Muscle layer of duodenum (tissue), 2 donors: ENCODE measurements at regions not wholly inside any gene's neighbourhood (a gene's known extent, or its start where the extent isn't known, plus 50 kb on each side); places are given as distances from the start of the nearest gene placed in this dataset.

Experiments
- H3K27ac ChIP-seq: one replicate; pipeline ENCODE4 v1.7.0; 2013; ENCODE audit warnings: mild to moderate bottlenecking, low read length
- H3K27me3 ChIP-seq: one replicate; pipeline ENCODE4 v1.7.0; 2013; ENCODE audit warnings: low read depth, mild to moderate bottlenecking, control low read depth, low read length
- H3K36me3 ChIP-seq, 2 donors: one replicate each; pipeline ENCODE4 v1.7.0; 2013; ENCODE audit warnings: low read length in 2 of 2, control low read depth in 1 of 2, mild to moderate bottlenecking in 1 of 2; ENCODE audit not compliant: insufficient read depth in 2 of 2, control insufficient read depth in 1 of 2
- H3K4me1 ChIP-seq, 2 donors: one replicate each; pipeline ENCODE4 v1.7.0; 2013; ENCODE audit warnings: low read length in 2 of 2, mild to moderate bottlenecking in 2 of 2, control low read depth in 1 of 2, moderate library complexity in 1 of 2; ENCODE audit not compliant: insufficient read depth in 2 of 2, control insufficient read depth in 1 of 2
- H3K4me3 ChIP-seq, 2 donors: one replicate each; pipeline ENCODE4 v1.7.0; 2013; ENCODE audit warnings: low read length in 2 of 2, low read depth in 1 of 2, mild to moderate bottlenecking in 1 of 2
- H3K9me3 ChIP-seq, 2 donors: one replicate each; pipeline ENCODE4 v1.7.0; 2013; ENCODE audit warnings: low read length in 2 of 2, control low read depth in 1 of 2, mild to moderate bottlenecking in 1 of 2; ENCODE audit not compliant: control insufficient read depth in 1 of 2
- donor health status: healthy.

GRCh38 chr9:111250875-111251842, 78.9 kb downstream of the OR2K2 start:
- H3K27me3 ChIP-seq: no peaks in the 10 kb centered on the region
- no peak overlapping the region for H3K27ac ChIP-seq
- no peak overlapping the region for H3K4me3 ChIP-seq
- H3K36me3 ChIP-seq: no peaks in the 10 kb centered on the region
- H3K4me1 ChIP-seq: no peaks in the 10 kb centered on the region
- H3K9me3 ChIP-seq: no peaks in the 10 kb centered on the region

- H3K4me3 ChIP-seq: no peak overlapping the region
- no peak overlapping the region for H3K27ac ChIP-seq
- no peaks in the 10 kb centered on the region for H3K27me3 ChIP-seq
- no peaks in the 10 kb centered on the region for H3K36me3 ChIP-seq
- H3K9me3 ChIP-seq: no peaks in the 10 kb centered on the region
- no peaks in the 10 kb centered on the region for H3K4me1 ChIP-seq
These were observed 92.6 kb downstream of the OR2K2 start for GRCh38 chr9:111237447-111237846.

GRCh38 chr9:111236332-111236731, 93.7 kb downstream of the OR2K2 start:
- H3K27ac ChIP-seq: no peak overlapping the region

GRCh38 chr9:111233963-111234362, 96.1 kb downstream of the OR2K2 start:
- H3K27me3 ChIP-seq: no peaks in the 10 kb centered on the region
- H3K4me3 ChIP-seq: no peak overlapping the region
- no peaks in the 10 kb centered on the region for H3K9me3 ChIP-seq
- no peaks in the 10 kb centered on the region for H3K4me1 ChIP-seq
- H3K36me3 ChIP-seq: no peaks in the 10 kb centered on the region
- no peak overlapping the region for H3K27ac ChIP-seq

More at GRCh38 chr9:111236332-111236731, 93.7 kb downstream of the OR2K2 start:
- H3K4me1 ChIP-seq: no peaks in the 10 kb centered on the region
- no peak overlapping the region for H3K4me3 ChIP-seq
- no peaks in the 10 kb centered on the region for H3K27me3 ChIP-seq
- no peaks in the 10 kb centered on the region for H3K36me3 ChIP-seq
- H3K9me3 ChIP-seq: no peaks in the 10 kb centered on the region

GRCh38 chr9:111232997-111233790, 96.8 kb downstream of the OR2K2 start:
- H3K4me3 ChIP-seq: no peak overlapping the region
- no peaks in the 10 kb centered on the region for H3K9me3 ChIP-seq
- no peaks in the 10 kb centered on the region for H3K36me3 ChIP-seq
- H3K27me3 ChIP-seq: no peaks in the 10 kb centered on the region
- no peaks in the 10 kb centered on the region for H3K4me1 ChIP-seq
- no peak overlapping the region for H3K27ac ChIP-seq

- H3K36me3 ChIP-seq: no peaks in the 10 kb centered on the region
- H3K9me3 ChIP-seq: no peaks in the 10 kb centered on the region
- H3K4me1 ChIP-seq: no peaks in the 10 kb centered on the region
- no peaks in the 10 kb centered on the region for H3K27me3 ChIP-seq
- H3K4me3 ChIP-seq: no peak overlapping the region
- H3K27ac ChIP-seq: no peak overlapping the region
These were observed 98.0 kb downstream of the OR2K2 start for GRCh38 chr9:111231801-111232580.

- Histone ChIP-seq H3K9me3 (no peaks in the 10 kb centered on the region), H3K27me3 (no peaks in the 10 kb centered on the region), H3K36me3 (no peaks in the 10 kb centered on the region), H3K4me1 (no peaks in the 10 kb centered on the region), H3K4me3 (no peak overlapping the region), H3K27ac (no peak overlapping the region)
These were observed 107.3 kb downstream of the OR2K2 start for GRCh38 chr9:111222757-111223156.

GRCh38 chr9:111212874-111213273, 117.2 kb downstream of the OR2K2 start:
- Histone ChIP-seq H3K9me3 (peaks cover 0 to 7% of the 10 kb centered on the region in 2 donors), H3K27me3 (no peaks in the 10 kb centered on the region), H3K36me3 (no peaks in the 10 kb centered on the region), H3K27ac (no peak overlapping the region), H3K4me1 (no peaks in the 10 kb centered on the region), H3K4me3 (no peak overlapping the region)

- no peaks in the 10 kb centered on the region for H3K27me3 ChIP-seq
- no peaks in the 10 kb centered on the region for H3K4me1 ChIP-seq
- H3K9me3 ChIP-seq: peaks cover 0 to 10% of the 10 kb centered on the region in 2 donors
- no peaks in the 10 kb centered on the region for H3K36me3 ChIP-seq
- no peak overlapping the region for H3K27ac ChIP-seq
- no peak overlapping the region for H3K4me3 ChIP-seq
These were observed 131.1 kb downstream of the OR2K2 start for GRCh38 chr9:111198936-111199335.

GRCh38 chr9:111197256-111197655, 132.8 kb downstream of the OR2K2 start:
- Histone ChIP-seq H3K36me3 (no peaks in the 10 kb centered on the region), H3K9me3 (peaks cover 0 to 3% of the 10 kb centered on the region in 2 donors), H3K27me3 (no peaks in the 10 kb centered on the region), H3K27ac (no peak overlapping the region), H3K4me1 (no peaks in the 10 kb centered on the region), H3K4me3 (no peak overlapping the region)

GRCh38 chr9:111195766-111196165, 134.3 kb downstream of the OR2K2 start:
- Histone ChIP-seq H3K4me1 (no peaks in the 10 kb centered on the region), H3K27me3 (no peaks in the 10 kb centered on the region), H3K27ac (no peak overlapping the region), H3K4me3 (no peak overlapping the region), H3K36me3 (no peaks in the 10 kb centered on the region), H3K9me3 (peaks cover 0 to 3% of the 10 kb centered on the region in 2 donors)
